ENCODE measurements at regions not wholly inside any gene's neighbourhood (a gene's known extent, or its start where the extent isn't known, plus 50 kb on each side); places are given as distances from the start of the nearest gene placed in this dataset.

DNA sequence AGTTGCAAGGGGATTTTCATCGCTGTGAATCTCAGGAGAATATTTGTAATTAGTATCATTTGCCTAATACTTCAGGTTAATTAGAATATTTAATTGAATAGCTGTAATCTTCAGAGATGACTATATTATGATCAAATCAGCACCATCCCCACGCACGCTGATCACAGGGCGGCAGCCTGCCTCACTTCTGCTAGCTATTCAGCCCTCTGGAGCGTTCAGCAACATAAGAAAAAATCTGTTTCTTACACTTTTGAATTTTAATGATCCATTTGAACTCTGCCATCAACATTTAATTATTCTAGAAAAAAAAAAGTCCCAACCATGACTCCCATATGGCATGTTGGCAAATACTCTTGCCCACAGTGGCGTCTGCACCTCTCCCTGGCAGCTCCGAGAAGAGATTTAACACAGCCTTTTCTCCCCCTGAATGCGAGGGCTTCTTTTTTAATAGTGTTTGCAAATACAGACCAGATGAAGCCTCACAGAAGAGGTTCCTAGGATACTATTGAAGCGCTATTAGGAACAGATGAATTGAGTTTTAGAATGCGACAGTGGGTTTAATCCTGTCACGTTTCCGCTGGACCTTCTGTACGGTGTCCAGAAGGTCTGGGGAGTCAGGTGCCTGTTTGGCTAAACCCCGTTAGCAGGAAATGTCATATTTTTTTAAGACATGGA lies 731.9 kb upstream of the SALL3 start:
- no peak for TF ChIP-seq POLR2A (IDR thresholded peaks at IDR 0.05; ENCODE audit: low read length)
- no peak for TF ChIP-seq GATA1 (IDR thresholded peaks at IDR 0.05; ENCODE audit: low read depth, low read length)

Data from erythroblast (primary cell).